ENCODE measurements at regions not wholly inside any gene's neighbourhood (a gene's known extent, or its start where the extent isn't known, plus 50 kb on each side); places are given as distances from the start of the nearest gene placed in this dataset.

DNA sequence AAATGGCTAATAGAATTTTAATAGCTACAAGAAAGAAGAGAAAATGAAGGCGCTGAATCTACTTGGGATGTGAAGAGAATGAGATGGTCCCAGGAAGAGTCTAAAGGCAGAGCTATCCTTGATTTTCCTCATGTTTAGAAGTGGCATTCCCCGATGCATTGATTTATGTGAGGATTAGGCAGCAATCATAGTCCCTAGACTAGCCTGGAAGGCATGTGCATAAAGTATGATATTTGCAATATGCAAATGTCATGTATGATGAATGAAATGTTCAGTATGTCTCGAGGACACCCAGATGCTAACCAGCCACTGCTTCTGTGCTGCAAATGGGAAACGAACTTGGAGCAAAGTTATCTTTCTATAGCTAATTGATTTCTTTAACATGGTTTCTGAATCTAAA, 641.5 kb upstream of the PLXNA2 start:
- no peak for TF ChIP-seq POLR2AphosphoS5 (IDR thresholded peaks at IDR 0.05; ENCODE audit: low read depth, low read length)
- no peak for TF ChIP-seq TAF1 (IDR thresholded peaks at IDR 0.05; ENCODE audit: borderline replicate concordance, low read depth, low read length)
- TF ChIP-seq POLR2A (IDR thresholded peaks at IDR 0.05; ENCODE audit: low read depth, low read length) = no peak

Data from GM12892 (cell line).